Fibroblast of mammary gland (primary cell): ENCODE measurements at regions not wholly inside any gene's neighbourhood (a gene's known extent, or its start where the extent isn't known, plus 50 kb on each side); places are given as distances from the start of the nearest gene placed in this dataset.

Experiments
- DNase-seq: peaks from one replicate; pipeline ENCODE4 v3.0.0-alpha.2; 2010; ENCODE audit warnings: low read depth
- H3K4me3 ChIP-seq: 2 replicates; pipeline ENCODE4 v1.5.1; 2011; ENCODE audit warnings: low read depth, mild to moderate bottlenecking, low read length, moderate library complexity; ENCODE audit not compliant: control insufficient read depth
- TF ChIP-seq, protein P1 (sequence below): conservative IDR thresholded peaks from 2 replicates; pipeline ENCODE4 v1.5.1; 2011; ENCODE audit warnings: low read depth, low read length, inconsistent platforms; ENCODE audit not compliant: control insufficient read depth, insufficient read depth

DNA sequence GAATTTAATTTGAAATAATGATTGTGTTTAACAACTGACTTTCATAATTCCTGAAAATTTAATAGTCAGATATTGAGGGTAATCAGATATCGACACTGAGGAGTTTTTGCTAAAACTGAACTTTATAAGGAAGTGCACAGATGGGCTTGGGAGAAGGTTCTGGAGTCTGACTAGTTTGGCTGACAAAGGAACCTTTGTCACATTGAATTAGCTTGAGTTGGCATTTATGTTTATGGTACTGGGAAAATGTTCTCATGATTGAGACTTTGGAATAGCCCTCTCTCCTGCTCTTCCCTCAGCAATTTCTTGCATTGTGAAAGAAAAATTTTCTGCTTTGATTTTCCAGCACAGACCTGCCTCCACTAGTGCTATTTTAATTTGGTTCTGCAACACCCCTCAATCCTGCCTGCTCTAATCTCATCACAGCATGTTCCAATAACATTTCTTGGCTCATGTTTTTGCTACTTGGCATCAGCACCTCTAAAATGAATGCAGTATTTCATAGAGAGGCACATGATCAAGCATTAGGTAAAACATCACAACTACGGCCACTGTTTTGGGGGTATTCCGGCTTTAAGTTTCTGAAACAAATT, 133.9 kb upstream of the FSHR start:
- no peak overlapping the region for H3K4me3 ChIP-seq
- no peak for DNase-seq
- TF ChIP-seq, protein P1, sequence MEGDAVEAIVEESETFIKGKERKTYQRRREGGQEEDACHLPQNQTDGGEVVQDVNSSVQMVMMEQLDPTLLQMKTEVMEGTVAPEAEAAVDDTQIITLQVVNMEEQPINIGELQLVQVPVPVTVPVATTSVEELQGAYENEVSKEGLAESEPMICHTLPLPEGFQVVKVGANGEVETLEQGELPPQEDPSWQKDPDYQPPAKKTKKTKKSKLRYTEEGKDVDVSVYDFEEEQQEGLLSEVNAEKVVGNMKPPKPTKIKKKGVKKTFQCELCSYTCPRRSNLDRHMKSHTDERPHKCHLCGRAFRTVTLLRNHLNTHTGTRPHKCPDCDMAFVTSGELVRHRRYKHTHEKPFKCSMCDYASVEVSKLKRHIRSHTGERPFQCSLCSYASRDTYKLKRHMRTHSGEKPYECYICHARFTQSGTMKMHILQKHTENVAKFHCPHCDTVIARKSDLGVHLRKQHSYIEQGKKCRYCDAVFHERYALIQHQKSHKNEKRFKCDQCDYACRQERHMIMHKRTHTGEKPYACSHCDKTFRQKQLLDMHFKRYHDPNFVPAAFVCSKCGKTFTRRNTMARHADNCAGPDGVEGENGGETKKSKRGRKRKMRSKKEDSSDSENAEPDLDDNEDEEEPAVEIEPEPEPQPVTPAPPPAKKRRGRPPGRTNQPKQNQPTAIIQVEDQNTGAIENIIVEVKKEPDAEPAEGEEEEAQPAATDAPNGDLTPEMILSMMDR: no peak

DNA sequence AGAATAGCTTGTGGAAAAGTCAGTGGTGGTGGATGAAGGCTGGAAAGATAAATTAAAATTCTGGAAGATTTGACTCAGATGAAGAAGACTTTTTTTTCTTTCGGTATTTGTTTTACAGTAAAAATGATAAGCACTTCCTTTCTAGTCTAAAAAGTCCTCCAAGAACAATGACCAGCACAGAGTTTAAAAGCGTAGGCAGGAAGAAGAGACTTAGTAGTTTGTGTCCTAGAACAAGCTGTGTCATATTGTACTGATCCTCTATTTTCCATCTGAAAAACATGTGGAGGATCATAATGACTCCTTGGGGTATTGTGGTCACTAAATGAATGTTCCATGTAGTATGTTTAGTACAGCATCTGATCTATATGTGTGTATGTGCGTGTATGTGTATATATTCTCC, 132.4 kb upstream of the FSHR start:
- TF ChIP-seq, protein P1: no peak
- no peak for DNase-seq
- H3K4me3 ChIP-seq: no peak overlapping the region

DNA sequence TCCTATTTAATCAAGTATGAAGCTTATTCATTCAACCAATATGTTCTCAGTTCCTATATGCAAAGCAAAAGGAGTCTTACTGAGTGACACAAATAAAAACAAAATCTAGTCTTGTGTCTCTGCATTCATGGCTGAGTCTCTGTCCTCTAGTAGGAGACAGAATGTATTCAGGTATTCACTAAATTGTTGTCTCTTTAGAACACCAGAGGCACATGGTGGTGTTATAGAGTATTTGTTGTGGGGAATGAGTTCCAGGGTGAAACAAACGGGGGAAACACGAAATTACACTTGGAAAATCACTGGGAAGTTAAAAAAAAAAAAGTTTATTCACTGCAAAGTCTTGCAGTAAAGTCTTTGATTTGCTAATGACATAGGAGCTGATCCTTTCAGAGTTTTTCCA, 131.7 kb upstream of the FSHR start:
- no peak for DNase-seq
- no peak overlapping the region for H3K4me3 ChIP-seq
- TF ChIP-seq, protein P1: no peak

DNA sequence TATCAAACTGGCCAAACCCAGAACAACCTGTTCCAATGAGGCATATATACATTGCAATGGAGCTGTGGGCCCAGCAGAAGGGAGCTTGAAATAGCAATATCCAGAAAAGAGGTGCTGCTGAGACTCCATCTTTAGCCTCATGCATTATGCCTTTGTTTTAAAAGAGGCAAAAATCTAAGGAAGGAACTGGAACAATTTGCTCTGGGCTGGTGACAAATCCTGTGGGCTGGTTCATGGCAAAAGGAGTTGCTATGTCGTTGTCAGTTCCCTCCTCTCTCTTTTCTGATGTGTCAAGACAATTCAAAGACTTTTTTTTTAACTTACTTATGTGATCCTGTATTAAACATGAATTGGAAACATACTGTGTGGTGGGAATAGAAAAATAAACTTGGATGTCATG, 124.2 kb upstream of the FSHR start:
- TF ChIP-seq, protein P1: no peak
- no peak for DNase-seq

DNA sequence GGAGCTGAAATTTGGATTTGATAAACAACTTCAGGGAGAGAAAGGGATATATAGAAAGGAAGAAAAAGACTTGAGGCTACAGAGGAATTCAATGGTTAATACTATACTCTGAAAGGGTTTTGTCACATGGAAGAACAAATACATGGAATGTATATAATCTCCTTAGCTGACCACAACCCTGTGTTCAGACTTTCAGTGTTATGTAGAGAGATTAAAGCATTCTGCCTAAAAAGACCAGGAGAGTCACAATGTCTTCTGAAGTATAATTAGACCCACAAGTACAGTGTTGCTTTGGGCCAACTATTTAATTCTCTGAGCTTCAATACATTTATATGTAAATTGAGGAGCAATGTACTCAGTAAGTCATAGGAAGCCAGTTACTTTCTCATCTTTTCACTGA, 123.8 kb upstream of the FSHR start:
- no peak overlapping the region for H3K4me3 ChIP-seq
- no peak for DNase-seq
- TF ChIP-seq, protein P1: no peak

More for the DNA sequence above, 124.2 kb upstream of the FSHR start:
- no peak overlapping the region for H3K4me3 ChIP-seq

DNA sequence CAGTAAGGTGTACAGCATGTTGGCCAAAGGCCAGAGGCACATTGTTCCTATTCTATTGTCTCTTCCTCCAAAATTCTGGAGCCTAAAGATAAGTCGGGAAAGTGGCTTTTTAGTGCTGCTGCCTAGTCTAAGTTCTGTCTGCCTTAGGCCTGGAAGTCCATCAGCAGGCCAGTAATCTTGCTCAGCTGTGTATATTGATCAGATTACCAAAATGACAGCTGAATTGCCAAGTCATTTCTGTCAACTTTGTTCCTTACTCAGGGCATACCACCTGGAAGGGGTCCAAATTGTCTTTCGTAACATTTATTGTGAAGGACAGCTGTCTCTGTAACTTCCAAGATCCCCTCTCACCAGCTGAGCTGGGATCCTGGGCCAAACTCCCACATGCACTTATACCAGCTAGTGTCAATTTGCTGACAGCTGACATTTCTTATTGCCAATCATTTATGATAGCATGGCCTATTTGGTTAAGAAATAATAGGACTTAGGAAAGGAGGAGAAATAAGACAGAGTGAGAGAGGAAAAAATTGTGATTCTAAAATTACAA, 116.8 kb upstream of the FSHR start:
- DNase-seq: no peak
- no peak overlapping the region for H3K4me3 ChIP-seq
- TF ChIP-seq, protein P1: no peak
